HG03025 (cell line): ENCODE measurements at regions not wholly inside any gene's neighbourhood (a gene's known extent, or its start where the extent isn't known, plus 50 kb on each side); places are given as distances from the start of the nearest gene placed in this dataset.
"Not testable (repeated sequence)": the region's sequence is repeated elsewhere in the genome, so short reads cannot be mapped to it uniquely, and the experiment has no call there.

Experiments
- ATAC-seq: cut with Tn5 transposase; IDR thresholded peaks from one replicate; pipeline ENCODE4 v1.9.1; 2021; ENCODE audit warnings: mild to moderate bottlenecking, moderate library complexity; ENCODE audit not compliant: unreplicated experiment, low FRiP score

DNA sequence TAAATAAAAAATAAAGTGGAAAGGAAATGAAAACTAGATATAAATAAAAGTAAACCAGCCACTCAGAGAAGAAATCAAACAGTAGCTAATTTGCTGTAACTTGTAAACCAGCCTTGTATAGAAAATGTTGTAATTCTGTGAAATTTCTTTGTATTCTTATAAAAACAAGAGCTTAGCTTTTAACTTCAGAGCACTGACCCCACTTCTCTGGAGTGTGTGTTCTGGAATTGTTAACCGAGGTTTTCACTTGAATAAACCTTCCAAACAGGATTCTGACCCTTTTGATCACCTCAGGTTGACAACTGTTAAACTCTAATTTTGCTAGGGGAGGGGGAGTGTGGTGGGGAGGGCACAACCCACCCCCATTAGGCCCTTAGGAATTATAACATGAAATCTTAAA, 151.9 kb upstream of the TRIM24 start:
- ATAC-seq: no peak

DNA sequence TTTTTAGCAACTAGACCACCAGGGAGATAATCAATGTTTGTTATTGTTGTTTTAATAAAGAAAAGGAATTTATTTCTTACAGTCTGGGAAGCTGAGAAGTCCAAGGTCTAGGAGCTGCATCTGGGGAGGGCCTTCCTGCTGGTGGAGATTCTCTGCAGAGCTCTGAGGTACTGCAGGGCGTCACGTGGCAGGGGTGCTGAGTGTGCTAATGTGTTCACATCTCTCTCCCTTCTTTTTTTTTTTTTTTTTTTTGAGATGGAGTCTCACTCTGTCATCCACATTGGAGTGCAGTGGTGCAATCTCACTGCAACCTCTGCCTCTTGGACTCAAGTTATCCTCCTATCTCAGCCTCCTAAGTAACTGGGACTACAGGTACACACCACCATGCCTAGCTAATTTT, 150.9 kb upstream of the TRIM24 start:
- ATAC-seq: no peak

DNA sequence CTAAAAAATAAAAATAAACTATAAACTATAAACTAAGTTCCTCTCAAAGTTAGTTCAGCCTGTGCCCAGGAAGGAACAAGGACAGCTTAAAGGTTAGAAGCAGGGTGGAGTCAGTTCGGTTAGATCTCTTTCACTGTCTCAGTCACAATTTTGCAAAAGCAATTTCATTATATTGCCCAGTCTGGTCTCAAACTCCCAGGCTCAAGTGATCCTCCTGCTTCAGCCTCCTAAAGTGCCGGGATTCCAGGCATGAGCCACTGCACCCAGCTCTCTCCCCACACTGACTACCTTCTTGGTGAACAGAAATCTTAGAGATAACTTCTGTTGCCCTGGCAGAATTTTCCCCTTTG, 146.3 kb upstream of the TRIM24 start:
- no peak for ATAC-seq

- ATAC-seq: no peak
These were observed 143.5 kb upstream of the TRIM24 start for GRCh38 chr7:138316421-138317043.

DNA sequence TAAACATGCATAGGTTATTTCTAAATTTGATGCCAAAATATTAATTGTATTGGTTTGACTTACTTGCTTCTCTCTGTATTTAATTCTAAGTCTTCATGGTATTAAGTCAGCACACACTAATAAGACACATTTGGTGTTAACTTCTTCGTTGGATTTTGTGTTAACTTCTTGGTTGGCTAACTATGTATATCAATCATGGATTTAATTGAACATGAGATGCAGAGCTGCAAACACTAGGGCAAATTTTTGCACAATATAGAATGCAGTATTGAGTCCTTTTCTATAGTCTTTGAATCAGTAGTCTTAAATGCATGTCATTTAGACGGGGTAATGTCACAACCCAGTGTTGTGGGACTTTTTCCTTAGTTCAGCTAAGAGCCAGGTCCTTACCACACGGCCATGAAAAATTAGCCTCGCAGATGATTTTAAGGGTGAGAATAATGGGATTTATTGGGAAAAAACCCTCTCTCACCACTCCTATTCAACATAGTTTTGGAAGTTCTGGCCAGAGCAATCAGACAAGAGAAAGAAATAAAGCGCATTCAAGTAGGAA, 142.9 kb upstream of the TRIM24 start:
- no peak for ATAC-seq

GRCh38 chr7:138324941-138325340, 135.1 kb upstream of the TRIM24 start:
- ATAC-seq: no peak

DNA sequence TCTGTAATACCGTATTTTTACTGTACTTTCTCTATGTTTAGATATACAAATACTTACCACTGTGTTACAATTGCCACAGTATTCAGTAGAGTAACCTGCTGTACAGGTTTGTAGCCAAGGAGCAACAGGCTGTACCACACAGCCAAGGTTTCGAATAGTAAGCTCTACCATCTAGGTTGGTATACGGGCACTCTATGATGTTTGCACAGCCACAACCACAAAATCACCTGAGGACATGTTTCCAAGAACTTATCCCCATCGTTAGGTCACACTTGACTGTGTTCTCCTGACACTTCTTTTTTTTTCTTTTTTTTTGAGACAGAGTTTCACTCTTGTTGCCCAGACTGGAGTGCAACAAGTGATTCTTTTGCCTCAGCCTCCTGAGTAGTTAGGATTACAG, 134.6 kb upstream of the TRIM24 start:
- no peak for ATAC-seq

GRCh38 chr7:138328215-138328614, 131.8 kb upstream of the TRIM24 start:
- ATAC-seq: no peak

GRCh38 chr7:138332850-138333249, 127.2 kb upstream of the TRIM24 start:
- ATAC-seq: not testable (repeated sequence)

DNA sequence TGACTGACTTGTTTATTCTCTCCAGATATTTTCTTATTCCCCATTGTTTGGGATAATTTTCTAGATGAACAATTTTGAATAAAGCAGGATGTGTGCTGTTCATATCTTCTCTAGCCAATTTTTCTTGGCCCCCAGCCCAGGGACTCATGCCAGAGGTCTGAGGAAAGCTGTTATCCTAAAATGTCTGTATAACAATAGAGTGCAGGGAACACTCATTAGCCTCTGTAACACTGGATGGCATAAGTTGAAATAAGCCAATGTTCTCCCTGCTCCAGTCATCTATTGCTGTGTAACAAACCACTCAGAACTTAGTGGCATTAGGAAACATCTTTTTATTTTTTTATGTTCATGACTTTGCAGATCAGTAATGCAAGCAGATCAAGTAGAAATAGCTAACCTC, 121.7 kb upstream of the TRIM24 start:
- no peak for ATAC-seq

- not testable (repeated sequence) for ATAC-seq
These were observed 120.8 kb upstream of the TRIM24 start for GRCh38 chr7:138339229-138339628.

GRCh38 chr7:138342990-138343389, 117.1 kb upstream of the TRIM24 start:
- ATAC-seq: no peak

DNA sequence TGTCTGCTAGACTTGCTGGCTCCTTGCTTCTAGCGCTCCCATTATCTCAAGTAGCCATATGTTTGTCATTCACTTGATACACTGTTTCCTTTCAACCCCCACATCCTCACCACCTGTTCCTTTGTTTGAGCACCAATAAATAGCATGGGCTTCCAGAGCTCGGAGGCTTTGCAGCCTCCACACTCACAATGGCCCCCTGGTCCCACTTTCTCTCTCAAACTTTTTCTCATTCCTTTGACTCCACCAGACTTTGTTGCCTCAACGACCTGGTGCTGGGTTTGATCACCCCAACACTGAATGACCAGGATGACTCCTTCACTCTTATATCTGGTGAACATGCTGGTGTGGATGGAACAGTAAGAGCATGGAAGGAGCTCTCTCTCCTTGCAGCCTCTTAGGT, 114.5 kb upstream of the TRIM24 start:
- ATAC-seq: no peak

DNA sequence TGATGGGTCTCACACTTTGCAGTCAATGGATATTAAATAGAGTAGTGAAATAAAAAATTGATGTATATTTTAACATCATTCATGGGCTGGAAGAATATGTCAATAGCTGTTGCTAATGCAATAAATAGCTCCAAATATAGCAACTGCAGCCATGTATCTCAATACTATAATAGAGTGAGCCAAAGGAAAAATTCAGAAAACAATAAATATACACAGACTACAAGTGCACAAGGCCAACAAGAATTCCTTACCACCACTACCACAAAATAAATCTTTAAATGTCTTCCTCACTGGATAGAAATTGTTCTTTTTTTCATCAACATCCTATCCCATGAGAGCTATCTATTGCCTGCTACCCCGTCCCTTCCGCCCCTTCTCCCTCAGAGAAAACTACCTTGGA, 113.1 kb upstream of the TRIM24 start:
- no peak for ATAC-seq

- no peak for ATAC-seq
These were observed 110.0 kb upstream of the TRIM24 start for GRCh38 chr7:138349841-138350700.

GRCh38 chr7:138350701-138351357, 109.2 kb upstream of the TRIM24 start:
- no peak for ATAC-seq

- no peak for ATAC-seq
These were observed 107.2 kb upstream of the TRIM24 start for GRCh38 chr7:138352570-138353461.

DNA sequence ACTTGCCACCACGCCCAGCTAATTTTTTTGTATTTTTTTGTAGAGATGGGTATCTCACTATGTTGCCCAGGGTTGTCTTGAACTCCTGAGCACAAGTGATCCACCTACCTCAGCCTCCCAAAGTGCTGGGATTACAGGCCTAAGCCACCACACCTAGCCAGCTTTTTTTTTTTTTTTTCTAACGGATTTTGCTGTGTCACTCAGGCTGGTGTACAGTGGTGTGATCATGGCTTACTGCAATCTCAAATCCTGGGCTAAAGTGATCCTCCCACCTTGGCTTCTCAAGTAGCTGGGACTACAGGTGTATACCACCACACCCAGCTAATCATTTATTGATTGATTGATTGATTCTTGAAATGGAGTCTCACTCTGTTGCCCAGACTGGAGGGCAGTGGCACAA, 106.0 kb upstream of the TRIM24 start:
- no peak for ATAC-seq

DNA sequence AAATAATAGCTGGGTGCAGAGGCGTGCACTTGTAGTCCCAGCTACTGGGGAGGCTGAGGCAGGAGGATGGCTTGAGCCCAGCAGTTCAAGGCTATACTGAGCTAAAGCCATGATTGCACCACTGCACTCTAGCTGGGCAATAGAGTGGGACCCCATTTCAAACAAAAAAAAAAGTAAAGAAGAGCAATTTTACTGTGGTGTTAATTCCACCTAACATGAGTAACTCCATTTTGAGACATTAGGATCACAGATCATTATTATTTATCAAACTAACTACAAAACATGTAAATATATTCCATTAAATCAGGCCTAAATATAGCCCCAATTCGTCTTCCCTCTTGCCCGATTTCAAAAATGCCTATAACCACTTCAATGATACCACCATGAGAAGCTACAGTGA, 104.8 kb upstream of the TRIM24 start:
- no peak for ATAC-seq

GRCh38 chr7:138358850-138359341, 101.2 kb upstream of the TRIM24 start:
- ATAC-seq: no peak
